HFFc6 (cell line): ENCODE measurements at regions not wholly inside any gene's neighbourhood (a gene's known extent, or its start where the extent isn't known, plus 50 kb on each side); places are given as distances from the start of the nearest gene placed in this dataset.
A peak's percentile ranks its signal among the peaks of the same experiment; 100 is the strongest.

Experiments used
- DNase-seq: peaks from one replicate; pipeline ENCODE4 v3.0.0-alpha.2; 2018
- H3K27ac Mint-ChIP-seq: 2 replicates; pipeline ENCODE4 v1.8.0; 2020; ENCODE audit warnings: mild to moderate bottlenecking, mixed read lengths
- H3K27me3 Mint-ChIP-seq: 2 replicates; pipeline ENCODE4 v1.8.0; 2021; ENCODE audit warnings: mild to moderate bottlenecking, moderate library complexity, mixed read lengths; ENCODE audit not compliant: insufficient read depth
- H3K36me3 Mint-ChIP-seq: 2 replicates; pipeline ENCODE4 v1.8.0; 2021; ENCODE audit warnings: low read depth, mixed read lengths
- H3K4me1 Mint-ChIP-seq: 2 replicates; pipeline ENCODE4 v1.8.0; 2020; ENCODE audit warnings: low read depth, mixed read lengths
- H3K4me3 Mint-ChIP-seq: 2 replicates; pipeline ENCODE4 v1.8.0; 2020; ENCODE audit warnings: mild to moderate bottlenecking, moderate library complexity, mixed read lengths
- H3K9me3 Mint-ChIP-seq: 2 replicates; pipeline ENCODE4 v1.8.0; 2020; ENCODE audit warnings: mild to moderate bottlenecking, mixed read lengths
- CTCF ChIP-seq: fragments of 200-600 bp; sonication (generic); IDR thresholded peaks from 2 replicates; pipeline ENCODE4 v1.5.0; 2021; ENCODE audit warnings: antibody characterized with exemption, mild to moderate bottlenecking

- Mint-ChIP-seq H3K4me3 (no peak overlapping the region), H3K27me3 (no peaks in the 10 kb centered on the region), H3K27ac (no peak overlapping the region), H3K9me3 (no peaks in the 10 kb centered on the region), H3K36me3 (no peaks in the 10 kb centered on the region), H3K4me1 (peaks cover 40% of the 10 kb centered on the region)
- DNase-seq, result no peak
- no peak for TF ChIP-seq CTCF
These were observed 697.0 kb upstream of the INTU start for GRCh38 chr4:126935801-126936200.

- peaks cover 4% of the 10 kb centered on the region; the same call in 1 of the 2 replicates for H3K36me3 Mint-ChIP-seq
- H3K4me3 Mint-ChIP-seq, result no peak overlapping the region
- no peak for DNase-seq
These were observed 695.4 kb upstream of the INTU start for GRCh38 chr4:126937342-126937741.

GRCh38 chr4:126937846-126938422, 694.8 kb upstream of the INTU start:
- DNase-seq, result peak; percentile 12

More at GRCh38 chr4:126937342-126937741, 695.4 kb upstream of the INTU start:
- Mint-ChIP-seq H3K27me3 (no peaks in the 10 kb centered on the region), H3K9me3 (no peaks in the 10 kb centered on the region), H3K4me1 (peaks cover 54% of the 10 kb centered on the region), H3K27ac (no peak overlapping the region)
- TF ChIP-seq CTCF, result no peak

GRCh38 chr4:126939401-126939800, 693.4 kb upstream of the INTU start:
- H3K36me3 Mint-ChIP-seq, result peaks cover 5% of the 10 kb centered on the region; the same call in 1 of the 2 replicates
- TF ChIP-seq CTCF, result no peak
- H3K4me3 Mint-ChIP-seq, result peak overlapping the region; percentile 56
- DNase-seq, result peak; percentile 76
- H3K9me3 Mint-ChIP-seq, result no peaks in the 10 kb centered on the region
- H3K27ac Mint-ChIP-seq, result peak overlapping the region; percentile 77
- peaks cover 69% of the 10 kb centered on the region for H3K4me1 Mint-ChIP-seq
- no peaks in the 10 kb centered on the region for H3K27me3 Mint-ChIP-seq

More at GRCh38 chr4:126937846-126938422, 694.8 kb upstream of the INTU start:
- Mint-ChIP-seq H3K4me1 (peaks cover 60% of the 10 kb centered on the region), H3K9me3 (no peaks in the 10 kb centered on the region), H3K27ac (peak overlapping the region; percentile 33; the same call in 1 of the 2 replicates), H3K27me3 (no peaks in the 10 kb centered on the region), H3K36me3 (peaks cover 5% of the 10 kb centered on the region; the same call in 1 of the 2 replicates), H3K4me3 (0 out of 2 replicates have a peak overlapping the region, but pooled peaks have one; percentile 17)
- no peak for TF ChIP-seq CTCF

GRCh38 chr4:126947536-126947935, 685.2 kb upstream of the INTU start:
- H3K27ac Mint-ChIP-seq, result no peak overlapping the region
- H3K4me1 Mint-ChIP-seq, result peaks cover 27% of the 10 kb centered on the region
- no peak for DNase-seq
- TF ChIP-seq CTCF, result no peak
- H3K9me3 Mint-ChIP-seq, result no peaks in the 10 kb centered on the region
- no peak overlapping the region for H3K4me3 Mint-ChIP-seq
- H3K36me3 Mint-ChIP-seq, result no peaks in the 10 kb centered on the region; the same call in 1 of the 2 replicates
- no peaks in the 10 kb centered on the region for H3K27me3 Mint-ChIP-seq
